ENCODE measurements at regions not wholly inside any gene's neighbourhood (a gene's known extent, or its start where the extent isn't known, plus 50 kb on each side); places are given as distances from the start of the nearest gene placed in this dataset.
"Not testable (repeated sequence)": the region's sequence is repeated elsewhere in the genome, so short reads cannot be mapped to it uniquely, and the experiment has no call there.

GRCh38 chr13:44803390-44803789, 185.9 kb downstream of the NUFIP1 start:
- in situ Hi-C loops (cut with MboI; ENCODE audit: low pct_unique_long_range_greater_than_20kb, low sequenced_read_pairs, unreplicated experiment), result no loop called here
- no peak for DNase-seq (ENCODE audit: low spot score)
- no peak for TF ChIP-seq CTCF (IDR thresholded peaks at IDR 0.05; ENCODE audit: extremely low read depth, insufficient read depth, missing control alignments)

GRCh38 chr13:44802491-44802890, 186.8 kb downstream of the NUFIP1 start:
- in situ Hi-C loops (cut with MboI; ENCODE audit: low pct_unique_long_range_greater_than_20kb, low sequenced_read_pairs, unreplicated experiment), result no loop called here
- DNase-seq (ENCODE audit: low spot score), result no peak
- TF ChIP-seq CTCF (IDR thresholded peaks at IDR 0.05; ENCODE audit: extremely low read depth, insufficient read depth, missing control alignments), result no peak

- TF ChIP-seq CTCF (IDR thresholded peaks at IDR 0.05; ENCODE audit: extremely low read depth, insufficient read depth, missing control alignments), result no peak
- in situ Hi-C loops (cut with MboI; ENCODE audit: low pct_unique_long_range_greater_than_20kb, low sequenced_read_pairs, unreplicated experiment), result no loop called here
- DNase-seq (ENCODE audit: low spot score), result no peak
Observed at GRCh38 chr13:44801990-44802389, 187.3 kb downstream of the NUFIP1 start.

- in situ Hi-C loops (cut with MboI; ENCODE audit: low pct_unique_long_range_greater_than_20kb, low sequenced_read_pairs, unreplicated experiment), result no loop called here
Observed at GRCh38 chr13:44800626-44801025, 188.6 kb downstream of the NUFIP1 start.

GRCh38 chr13:44797685-44798084, 191.6 kb downstream of the NUFIP1 start:
- in situ Hi-C loops (cut with MboI; ENCODE audit: low pct_unique_long_range_greater_than_20kb, low sequenced_read_pairs, unreplicated experiment), result no loop called here
- no peak for DNase-seq (ENCODE audit: low spot score)
- no peak for TF ChIP-seq CTCF (IDR thresholded peaks at IDR 0.05; ENCODE audit: extremely low read depth, insufficient read depth, missing control alignments)

More at GRCh38 chr13:44800626-44801025, 188.6 kb downstream of the NUFIP1 start:
- no peak for TF ChIP-seq CTCF (IDR thresholded peaks at IDR 0.05; ENCODE audit: extremely low read depth, insufficient read depth, missing control alignments)
- no peak for DNase-seq (ENCODE audit: low spot score)

- no peak for TF ChIP-seq CTCF (IDR thresholded peaks at IDR 0.05; ENCODE audit: extremely low read depth, insufficient read depth, missing control alignments)
- in situ Hi-C loops (cut with MboI; ENCODE audit: low pct_unique_long_range_greater_than_20kb, low sequenced_read_pairs, unreplicated experiment), result no loop called here
- no peak for DNase-seq (ENCODE audit: low spot score)
Observed at GRCh38 chr13:44796597-44797490, 192.4 kb downstream of the NUFIP1 start.

GRCh38 chr13:44796039-44796438, 193.2 kb downstream of the NUFIP1 start:
- DNase-seq (ENCODE audit: low spot score); in situ Hi-C loops (cut with MboI; ENCODE audit: low pct_unique_long_range_greater_than_20kb, low sequenced_read_pairs, unreplicated experiment): not testable (repeated sequence)
